ENCODE measurements at regions not wholly inside any gene's neighbourhood (a gene's known extent, or its start where the extent isn't known, plus 50 kb on each side); places are given as distances from the start of the nearest gene placed in this dataset.

- DNase-seq (ENCODE audit: low read depth) (no peak), FAIRE-seq (no peak)
- no peak overlapping the region for H3K4me3 ChIP-seq (ENCODE audit: low read depth, low read length)
These were observed 262.1 kb upstream of the LRRC7 start for GRCh38 chr1:69305621-69306020.

GRCh38 chr1:69312055-69312732 is 255.5 kb upstream of the LRRC7 start:
- Histone ChIP-seq H3K27me3 (ENCODE audit: control insufficient read depth, insufficient read depth, low read length) (no peaks in the 10 kb centered on the region), H3K36me3 (ENCODE audit: control insufficient read depth, insufficient read depth, low read length) (no peaks in the 10 kb centered on the region), H3K4me3 (ENCODE audit: low read depth, low read length) (no peak overlapping the region)
- DNase-seq (ENCODE audit: low read depth) (no peak), FAIRE-seq (no peak)
- TF ChIP-seq, protein P1, sequence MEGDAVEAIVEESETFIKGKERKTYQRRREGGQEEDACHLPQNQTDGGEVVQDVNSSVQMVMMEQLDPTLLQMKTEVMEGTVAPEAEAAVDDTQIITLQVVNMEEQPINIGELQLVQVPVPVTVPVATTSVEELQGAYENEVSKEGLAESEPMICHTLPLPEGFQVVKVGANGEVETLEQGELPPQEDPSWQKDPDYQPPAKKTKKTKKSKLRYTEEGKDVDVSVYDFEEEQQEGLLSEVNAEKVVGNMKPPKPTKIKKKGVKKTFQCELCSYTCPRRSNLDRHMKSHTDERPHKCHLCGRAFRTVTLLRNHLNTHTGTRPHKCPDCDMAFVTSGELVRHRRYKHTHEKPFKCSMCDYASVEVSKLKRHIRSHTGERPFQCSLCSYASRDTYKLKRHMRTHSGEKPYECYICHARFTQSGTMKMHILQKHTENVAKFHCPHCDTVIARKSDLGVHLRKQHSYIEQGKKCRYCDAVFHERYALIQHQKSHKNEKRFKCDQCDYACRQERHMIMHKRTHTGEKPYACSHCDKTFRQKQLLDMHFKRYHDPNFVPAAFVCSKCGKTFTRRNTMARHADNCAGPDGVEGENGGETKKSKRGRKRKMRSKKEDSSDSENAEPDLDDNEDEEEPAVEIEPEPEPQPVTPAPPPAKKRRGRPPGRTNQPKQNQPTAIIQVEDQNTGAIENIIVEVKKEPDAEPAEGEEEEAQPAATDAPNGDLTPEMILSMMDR (IDR thresholded peaks at IDR 0.05; ENCODE audit: insufficient read depth, low read length, severe bottlenecking), result no peak

More at GRCh38 chr1:69305621-69306020, 262.1 kb upstream of the LRRC7 start:
- Histone ChIP-seq H3K36me3 (ENCODE audit: control insufficient read depth, insufficient read depth, low read length) (no peaks in the 10 kb centered on the region), H3K27me3 (ENCODE audit: control insufficient read depth, insufficient read depth, low read length) (no peaks in the 10 kb centered on the region)
- TF ChIP-seq, protein P1 (IDR thresholded peaks at IDR 0.05; ENCODE audit: insufficient read depth, low read length, severe bottlenecking), result no peak

GRCh38 chr1:69313118-69313517 is 254.6 kb upstream of the LRRC7 start:
- TF ChIP-seq, protein P1 (IDR thresholded peaks at IDR 0.05; ENCODE audit: insufficient read depth, low read length, severe bottlenecking), result no peak
- Histone ChIP-seq H3K4me3 (ENCODE audit: low read depth, low read length) (no peak overlapping the region), H3K27me3 (ENCODE audit: control insufficient read depth, insufficient read depth, low read length) (no peaks in the 10 kb centered on the region), H3K36me3 (ENCODE audit: control insufficient read depth, insufficient read depth, low read length) (no peaks in the 10 kb centered on the region)
- DNase-seq (ENCODE audit: low read depth) (no peak), FAIRE-seq (no peak)

- Histone ChIP-seq H3K27me3 (ENCODE audit: control insufficient read depth, insufficient read depth, low read length) (no peaks in the 10 kb centered on the region), H3K4me3 (ENCODE audit: low read depth, low read length) (no peak overlapping the region), H3K36me3 (ENCODE audit: control insufficient read depth, insufficient read depth, low read length) (no peaks in the 10 kb centered on the region)
- no peak for DNase-seq (ENCODE audit: low read depth)
- TF ChIP-seq, protein P1 (IDR thresholded peaks at IDR 0.05; ENCODE audit: insufficient read depth, low read length, severe bottlenecking), result no peak
- no peak for FAIRE-seq
These were observed 252.3 kb upstream of the LRRC7 start for GRCh38 chr1:69315416-69315815.

DNA sequence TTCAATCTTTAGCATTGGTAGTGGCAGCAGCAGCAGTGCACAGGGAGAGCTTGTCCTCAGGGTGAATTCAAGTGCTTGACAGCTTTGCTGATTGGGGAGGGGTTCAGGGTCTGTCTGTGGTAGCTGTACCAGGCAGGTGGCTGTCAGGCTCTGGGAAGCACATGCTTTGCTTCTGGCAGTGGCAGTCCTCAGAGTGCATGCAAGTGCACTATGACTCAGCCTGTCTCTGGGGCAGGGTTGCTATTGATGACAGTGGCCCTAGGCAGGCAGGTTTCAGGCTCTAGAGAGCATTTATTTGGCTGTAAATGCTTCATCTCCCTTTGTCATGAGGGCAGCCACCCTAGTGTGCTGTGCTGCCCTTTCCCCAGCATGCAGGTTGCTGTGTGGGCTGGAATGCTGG is 251.9 kb upstream of the LRRC7 start:
- no peak for DNase-seq (ENCODE audit: low read depth)
- TF ChIP-seq, protein P1 (IDR thresholded peaks at IDR 0.05; ENCODE audit: insufficient read depth, low read length, severe bottlenecking), result no peak
- Histone ChIP-seq H3K27me3 (ENCODE audit: control insufficient read depth, insufficient read depth, low read length) (no peaks in the 10 kb centered on the region), H3K4me3 (ENCODE audit: low read depth, low read length) (no peak overlapping the region), H3K36me3 (ENCODE audit: control insufficient read depth, insufficient read depth, low read length) (no peaks in the 10 kb centered on the region)
- no peak for FAIRE-seq

GRCh38 chr1:69319287-69319686 is 248.4 kb upstream of the LRRC7 start:
- DNase-seq (ENCODE audit: low read depth), result no peak
- FAIRE-seq, result no peak
- Histone ChIP-seq H3K27me3 (ENCODE audit: control insufficient read depth, insufficient read depth, low read length) (no peaks in the 10 kb centered on the region), H3K4me3 (ENCODE audit: low read depth, low read length) (no peak overlapping the region), H3K36me3 (ENCODE audit: control insufficient read depth, insufficient read depth, low read length) (no peaks in the 10 kb centered on the region)
- TF ChIP-seq, protein P1 (IDR thresholded peaks at IDR 0.05; ENCODE audit: insufficient read depth, low read length, severe bottlenecking), result no peak
